ENCODE measurements at regions not wholly inside any gene's neighbourhood (a gene's known extent, or its start where the extent isn't known, plus 50 kb on each side); places are given as distances from the start of the nearest gene placed in this dataset.
A peak's percentile ranks its signal among the peaks of the same experiment; 100 is the strongest.

- no peak for DNase-seq (ENCODE audit: low read depth)
- no peak overlapping the region for H3K4me3 ChIP-seq (ENCODE audit: low read length)
- TF ChIP-seq CTCF (conservative IDR thresholded peaks at IDR 0.05; ENCODE audit: low read depth, low read length): no peak
Measured at GRCh38 chr9:116059466-116059865, 94.1 kb upstream of the PAPPA start.

GRCh38 chr9:116060631-116061030, 93.0 kb upstream of the PAPPA start:
- TF ChIP-seq CTCF (conservative IDR thresholded peaks at IDR 0.05; ENCODE audit: low read depth, low read length): no peak

GRCh38 chr9:116061546-116062205, 91.9 kb upstream of the PAPPA start:
- no peak for TF ChIP-seq CTCF (conservative IDR thresholded peaks at IDR 0.05; ENCODE audit: low read depth, low read length)
- no peak for DNase-seq (ENCODE audit: low read depth)
- H3K4me3 ChIP-seq (ENCODE audit: low read length): no peak overlapping the region

More at GRCh38 chr9:116060631-116061030, 93.0 kb upstream of the PAPPA start:
- H3K4me3 ChIP-seq (ENCODE audit: low read length): no peak overlapping the region
- peak; percentile 28 for DNase-seq (ENCODE audit: low read depth)

- H3K4me3 ChIP-seq (ENCODE audit: low read length): no peak overlapping the region
- no peak for DNase-seq (ENCODE audit: low read depth)
- TF ChIP-seq CTCF (conservative IDR thresholded peaks at IDR 0.05; ENCODE audit: low read depth, low read length): no peak
Measured at GRCh38 chr9:116062206-116062550, 91.4 kb upstream of the PAPPA start.

- no peak for TF ChIP-seq CTCF (conservative IDR thresholded peaks at IDR 0.05; ENCODE audit: low read depth, low read length)
- H3K4me3 ChIP-seq (ENCODE audit: low read length): no peak overlapping the region
- DNase-seq (ENCODE audit: low read depth): no peak
Measured at GRCh38 chr9:116064970-116065369, 88.6 kb upstream of the PAPPA start.

GRCh38 chr9:116066221-116066620, 87.4 kb upstream of the PAPPA start:
- no peak for DNase-seq (ENCODE audit: low read depth)
- H3K4me3 ChIP-seq (ENCODE audit: low read length): no peak overlapping the region
- TF ChIP-seq CTCF (conservative IDR thresholded peaks at IDR 0.05; ENCODE audit: low read depth, low read length): no peak

GRCh38 chr9:116067566-116067965, 86.0 kb upstream of the PAPPA start:
- no peak for TF ChIP-seq CTCF (conservative IDR thresholded peaks at IDR 0.05; ENCODE audit: low read depth, low read length)
- H3K4me3 ChIP-seq (ENCODE audit: low read length): no peak overlapping the region
- no peak for DNase-seq (ENCODE audit: low read depth)

Data from retinal pigment epithelial cell (primary cell).